RCC 7860 (cell line): ENCODE measurements at regions not wholly inside any gene's neighbourhood (a gene's known extent, or its start where the extent isn't known, plus 50 kb on each side); places are given as distances from the start of the nearest gene placed in this dataset.
A peak's percentile ranks its signal among the peaks of the same experiment; 100 is the strongest.
"Not testable (repeated sequence)": the region's sequence is repeated elsewhere in the genome, so short reads cannot be mapped to it uniquely, and the experiment has no call there.

ENCODE experiments used
- DNase-seq: peaks from one replicate; pipeline ENCODE4 v3.0.0-alpha.2; 2015; ENCODE audit warnings: low spot score
- FAIRE-seq: peaks from 2 replicates; lab custom pipeline; 2012; peaks lifted over from hg19 to GRCh38; lab: Jason Lieb, UNC

- peak; percentile 57 for FAIRE-seq
- no peak for DNase-seq
Measured at GRCh38 chr7:113622796-113623195, 296.0 kb downstream of the PPP1R3A start.

GRCh38 chr7:113610572-113610971 lies 308.2 kb downstream of the PPP1R3A start:
- DNase-seq (no peak), FAIRE-seq (no peak)

- no peak for FAIRE-seq
Measured at GRCh38 chr7:113608782-113609181, 310.0 kb downstream of the PPP1R3A start.

GRCh38 chr7:113606325-113606724 lies 312.5 kb downstream of the PPP1R3A start:
- DNase-seq (no peak), FAIRE-seq (no peak)

More at GRCh38 chr7:113608782-113609181, 310.0 kb downstream of the PPP1R3A start:
- no peak for DNase-seq

- DNase-seq, FAIRE-seq: not testable (repeated sequence)
Measured at GRCh38 chr7:113600428-113600827, 318.4 kb downstream of the PPP1R3A start.

GRCh38 chr7:113593455-113593854 lies 325.4 kb downstream of the PPP1R3A start:
- FAIRE-seq, DNase-seq: not testable (repeated sequence)

GRCh38 chr7:113592924-113593323 lies 325.9 kb downstream of the PPP1R3A start:
- DNase-seq, FAIRE-seq: not testable (repeated sequence)

- FAIRE-seq = no peak
- DNase-seq = no peak
Measured at GRCh38 chr7:113582471-113582870, 336.3 kb downstream of the PPP1R3A start.

- DNase-seq, FAIRE-seq: not testable (repeated sequence)
Measured at GRCh38 chr7:113563257-113563656, 355.6 kb downstream of the PPP1R3A start.

GRCh38 chr7:113562801-113563200 lies 356.0 kb downstream of the PPP1R3A start:
- FAIRE-seq (no peak), DNase-seq (no peak)

GRCh38 chr7:113562242-113562641 lies 356.6 kb downstream of the PPP1R3A start:
- no peak for FAIRE-seq

GRCh38 chr7:113561446-113561845 lies 357.4 kb downstream of the PPP1R3A start:
- DNase-seq (no peak), FAIRE-seq (no peak)

More at GRCh38 chr7:113562242-113562641, 356.6 kb downstream of the PPP1R3A start:
- no peak for DNase-seq

- DNase-seq (no peak), FAIRE-seq (no peak)
Measured at GRCh38 chr7:113550966-113551365, 367.8 kb downstream of the PPP1R3A start.

GRCh38 chr7:113548561-113548960 lies 370.2 kb downstream of the PPP1R3A start:
- FAIRE-seq (no peak), DNase-seq (no peak)

- DNase-seq (no peak), FAIRE-seq (no peak)
Measured at GRCh38 chr7:113548137-113548536, 370.7 kb downstream of the PPP1R3A start.

GRCh38 chr7:113521468-113521867 lies 397.3 kb downstream of the PPP1R3A start:
- DNase-seq (no peak), FAIRE-seq (no peak)

- no peak for DNase-seq
- FAIRE-seq = no peak
Measured at GRCh38 chr7:113519472-113519871, 399.3 kb downstream of the PPP1R3A start.

GRCh38 chr7:113504691-113505090 lies 386.3 kb upstream of the SMIM30 start:
- DNase-seq (no peak), FAIRE-seq (no peak)

GRCh38 chr7:113504142-113504541 lies 385.8 kb upstream of the SMIM30 start:
- no peak for FAIRE-seq
- no peak for DNase-seq

- DNase-seq, FAIRE-seq: not testable (repeated sequence)
Measured at GRCh38 chr7:113496586-113496985, 378.2 kb upstream of the SMIM30 start.

GRCh38 chr7:113494797-113495566 lies 376.6 kb upstream of the SMIM30 start:
- not testable (repeated sequence) for DNase-seq, FAIRE-seq

- FAIRE-seq (no peak), DNase-seq (no peak)
Measured at GRCh38 chr7:113491305-113491704, 373.0 kb upstream of the SMIM30 start.
